Progenitor cell of endocrine pancreas (in vitro differentiated cells): ENCODE measurements at regions not wholly inside any gene's neighbourhood (a gene's known extent, or its start where the extent isn't known, plus 50 kb on each side); places are given as distances from the start of the nearest gene placed in this dataset.
"Not testable (repeated sequence)": the region's sequence is repeated elsewhere in the genome, so short reads cannot be mapped to it uniquely, and the experiment has no call there.

Experiments
- DNase-seq: peaks from one replicate; pipeline ENCODE4 v3.0.0; 2021; ENCODE audit warnings: low spot score; ENCODE audit not compliant: unreplicated experiment
- H3K27ac Mint-ChIP-seq: 2 replicates; pipeline ENCODE4 v1.8.0; 2021; ENCODE audit warnings: mild to moderate bottlenecking, moderate library complexity, mixed read lengths
- H3K27me3 Mint-ChIP-seq: 2 replicates; pipeline ENCODE4 v1.8.0; 2021; ENCODE audit warnings: mixed read lengths
- H3K36me3 Mint-ChIP-seq: 2 replicates; pipeline ENCODE4 v1.8.0; 2022; ENCODE audit warnings: mixed read lengths; ENCODE audit not compliant: insufficient read depth
- H3K4me1 Mint-ChIP-seq: 2 replicates; pipeline ENCODE4 v1.8.0; 2021; ENCODE audit warnings: low read depth, mixed read lengths
- H3K4me3 Mint-ChIP-seq: 2 replicates; pipeline ENCODE4 v1.8.0; 2021; ENCODE audit warnings: low read depth, mild to moderate bottlenecking, moderate library complexity, mixed read lengths
- H3K9me3 Mint-ChIP-seq: 2 replicates; pipeline ENCODE4 v1.8.0; 2021; ENCODE audit warnings: low read depth, mixed read lengths
- TF ChIP-seq, protein P1 (sequence below): fragments of 200-600 bp; sonication (generic); IDR thresholded peaks from one replicate; pipeline ENCODE4 v1.5.0; 2021; ENCODE audit warnings: antibody characterized with exemption, mild to moderate bottlenecking; ENCODE audit not compliant: unreplicated experiment

- H3K9me3 Mint-ChIP-seq = peaks cover 3% of the 10 kb centered on the region
- H3K36me3 Mint-ChIP-seq = no peaks in the 10 kb centered on the region
- H3K27me3 Mint-ChIP-seq = no peaks in the 10 kb centered on the region
- H3K4me1 Mint-ChIP-seq = no peaks in the 10 kb centered on the region
- no peak overlapping the region for H3K4me3 Mint-ChIP-seq
- no peak overlapping the region for H3K27ac Mint-ChIP-seq
- no peak for DNase-seq
- TF ChIP-seq, protein P1, sequence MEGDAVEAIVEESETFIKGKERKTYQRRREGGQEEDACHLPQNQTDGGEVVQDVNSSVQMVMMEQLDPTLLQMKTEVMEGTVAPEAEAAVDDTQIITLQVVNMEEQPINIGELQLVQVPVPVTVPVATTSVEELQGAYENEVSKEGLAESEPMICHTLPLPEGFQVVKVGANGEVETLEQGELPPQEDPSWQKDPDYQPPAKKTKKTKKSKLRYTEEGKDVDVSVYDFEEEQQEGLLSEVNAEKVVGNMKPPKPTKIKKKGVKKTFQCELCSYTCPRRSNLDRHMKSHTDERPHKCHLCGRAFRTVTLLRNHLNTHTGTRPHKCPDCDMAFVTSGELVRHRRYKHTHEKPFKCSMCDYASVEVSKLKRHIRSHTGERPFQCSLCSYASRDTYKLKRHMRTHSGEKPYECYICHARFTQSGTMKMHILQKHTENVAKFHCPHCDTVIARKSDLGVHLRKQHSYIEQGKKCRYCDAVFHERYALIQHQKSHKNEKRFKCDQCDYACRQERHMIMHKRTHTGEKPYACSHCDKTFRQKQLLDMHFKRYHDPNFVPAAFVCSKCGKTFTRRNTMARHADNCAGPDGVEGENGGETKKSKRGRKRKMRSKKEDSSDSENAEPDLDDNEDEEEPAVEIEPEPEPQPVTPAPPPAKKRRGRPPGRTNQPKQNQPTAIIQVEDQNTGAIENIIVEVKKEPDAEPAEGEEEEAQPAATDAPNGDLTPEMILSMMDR = no peak
Measured at GRCh38 chr18:29841631-29842030, 1200.9 kb downstream of the DSC3 start.

- Mint-ChIP-seq H3K27me3 (no peaks in the 10 kb centered on the region), H3K9me3 (peaks cover 3% of the 10 kb centered on the region), H3K36me3 (no peaks in the 10 kb centered on the region), H3K4me3 (no peak overlapping the region), H3K27ac (no peak overlapping the region), H3K4me1 (no peaks in the 10 kb centered on the region)
- TF ChIP-seq, protein P1 = no peak
- no peak for DNase-seq
Measured at GRCh38 chr18:29840089-29840488, 1202.5 kb downstream of the DSC3 start.

GRCh38 chr18:29838961-29839360, 1203.6 kb downstream of the DSC3 start:
- H3K9me3 Mint-ChIP-seq, H3K4me1 Mint-ChIP-seq, H3K27me3 Mint-ChIP-seq, H3K4me3 Mint-ChIP-seq, DNase-seq, H3K36me3 Mint-ChIP-seq, H3K27ac Mint-ChIP-seq: not testable (repeated sequence)

DNA sequence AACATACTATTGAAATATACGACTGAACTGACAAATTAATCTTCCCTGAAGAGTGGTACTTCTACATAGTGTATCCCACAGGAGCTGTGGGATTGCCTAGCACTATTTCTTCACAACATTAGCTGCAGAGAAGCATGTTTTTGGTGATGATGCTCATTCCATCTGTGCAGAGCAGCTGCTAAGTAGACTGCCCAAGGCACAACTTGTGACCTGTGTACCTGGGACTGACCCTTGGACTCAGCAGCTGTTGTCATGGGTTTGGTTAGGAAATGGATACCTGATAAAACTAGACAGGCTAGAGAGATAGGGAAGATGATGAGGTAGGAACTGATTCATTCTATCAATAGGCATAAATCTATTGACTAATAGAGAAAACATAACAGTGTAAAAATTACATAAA, 1204.0 kb downstream of the DSC3 start:
- no peak for DNase-seq
- TF ChIP-seq, protein P1 = no peak
- H3K4me3 Mint-ChIP-seq = no peak overlapping the region
- H3K4me1 Mint-ChIP-seq = no peaks in the 10 kb centered on the region
- H3K27me3 Mint-ChIP-seq = no peaks in the 10 kb centered on the region
- no peak overlapping the region for H3K27ac Mint-ChIP-seq
- peaks cover 3% of the 10 kb centered on the region for H3K9me3 Mint-ChIP-seq
- H3K36me3 Mint-ChIP-seq = no peaks in the 10 kb centered on the region

DNA sequence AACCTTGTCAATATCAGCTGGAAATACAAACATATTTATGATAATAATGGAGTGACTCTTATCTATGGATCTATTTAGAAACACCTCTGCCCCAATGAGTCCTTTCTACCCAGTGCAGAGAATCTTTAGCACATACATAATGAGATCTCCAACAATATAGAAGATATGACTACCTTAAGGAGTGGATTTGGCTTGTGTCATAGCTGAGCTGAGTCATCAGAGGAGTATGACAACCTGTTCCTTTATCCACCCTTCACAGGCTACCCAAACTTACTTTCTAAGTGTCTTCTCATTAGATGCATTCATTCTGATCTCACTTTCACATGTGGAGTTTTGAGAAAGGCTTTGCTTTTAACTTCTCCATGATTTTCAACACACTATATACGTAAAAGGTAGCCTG, 1218.9 kb downstream of the DSC3 start:
- Mint-ChIP-seq H3K27ac (no peak overlapping the region), H3K27me3 (no peaks in the 10 kb centered on the region), H3K4me3 (no peak overlapping the region), H3K36me3 (no peaks in the 10 kb centered on the region), H3K9me3 (no peaks in the 10 kb centered on the region), H3K4me1 (no peaks in the 10 kb centered on the region)
- DNase-seq = no peak
- TF ChIP-seq, protein P1 = no peak

DNA sequence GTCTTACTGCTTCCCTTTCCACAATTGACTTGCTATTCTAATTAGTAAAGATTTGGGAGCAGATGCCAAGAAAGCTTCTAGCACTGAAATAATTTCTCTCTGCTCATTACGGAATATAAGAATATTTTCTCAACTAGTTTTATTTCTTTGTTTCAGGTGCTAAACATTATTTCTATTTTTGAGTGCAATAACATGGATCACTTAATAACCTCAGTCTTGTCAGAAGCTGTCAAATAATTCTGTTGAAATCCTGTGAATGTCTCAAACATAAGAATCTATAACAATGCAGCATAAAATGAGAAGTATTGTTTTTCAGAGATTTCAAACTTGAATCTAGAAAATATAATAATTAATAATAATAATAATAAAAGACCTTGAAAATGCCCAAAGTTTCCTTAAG, 1221.0 kb downstream of the DSC3 start:
- H3K9me3 Mint-ChIP-seq = no peaks in the 10 kb centered on the region
- DNase-seq = no peak
- TF ChIP-seq, protein P1 = no peak
- no peaks in the 10 kb centered on the region for H3K36me3 Mint-ChIP-seq
- H3K4me3 Mint-ChIP-seq = no peak overlapping the region
- no peaks in the 10 kb centered on the region for H3K27me3 Mint-ChIP-seq
- no peaks in the 10 kb centered on the region for H3K4me1 Mint-ChIP-seq
- H3K27ac Mint-ChIP-seq = no peak overlapping the region
